ENCODE measurements at regions not wholly inside any gene's neighbourhood (a gene's known extent, or its start where the extent isn't known, plus 50 kb on each side); places are given as distances from the start of the nearest gene placed in this dataset.
"Not testable (repeated sequence)": the region's sequence is repeated elsewhere in the genome, so short reads cannot be mapped to it uniquely, and the experiment has no call there.

DNA sequence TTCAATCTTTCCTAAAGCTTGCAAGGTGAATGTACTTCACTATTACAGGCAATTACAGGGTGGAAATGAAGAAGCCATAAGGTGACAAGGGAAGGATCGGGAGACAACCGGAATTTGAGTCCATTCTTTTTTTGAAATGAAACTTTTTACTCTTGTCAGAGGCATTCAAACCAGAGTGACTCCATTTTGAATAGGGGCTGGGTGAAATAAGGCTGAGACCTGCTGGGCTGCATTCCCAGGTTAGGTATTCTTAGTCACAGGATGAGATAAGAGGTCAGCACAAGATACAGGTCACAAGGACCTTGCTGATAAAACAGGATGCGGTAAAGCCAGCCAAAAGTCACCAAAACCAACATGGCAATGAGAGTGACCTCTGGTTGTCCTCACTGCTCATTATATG, 363.3 kb downstream of the TYW1 start:
- no peak for DNase-seq (ENCODE audit: low read depth)

DNA sequence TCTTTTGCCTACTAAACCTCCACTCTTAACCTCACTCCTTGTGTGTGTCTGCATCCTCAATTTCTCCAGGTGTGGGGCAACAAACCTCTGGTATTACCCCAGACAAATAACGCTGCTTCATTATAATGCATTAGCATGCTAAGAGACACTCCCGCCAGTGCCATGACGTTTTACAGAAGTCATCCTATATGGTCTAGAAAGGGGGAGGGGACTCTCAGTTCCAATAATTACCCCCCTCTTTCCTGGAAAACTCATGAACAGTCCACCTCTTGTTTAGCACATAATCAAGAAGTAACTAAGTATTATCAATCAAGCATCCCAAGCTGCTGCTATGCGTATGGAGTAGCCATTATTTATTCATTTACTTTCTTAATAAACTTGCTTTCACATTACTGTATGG, 364.5 kb downstream of the TYW1 start:
- no peak for DNase-seq (ENCODE audit: low read depth)

GRCh38 chr7:67364441-67365017, 367.9 kb downstream of the TYW1 start:
- no peak for DNase-seq (ENCODE audit: low read depth)

- DNase-seq (ENCODE audit: low read depth), result peak; percentile 72
These were observed 375.0 kb downstream of the TYW1 start for GRCh38 chr7:67371429-67372305.

DNA sequence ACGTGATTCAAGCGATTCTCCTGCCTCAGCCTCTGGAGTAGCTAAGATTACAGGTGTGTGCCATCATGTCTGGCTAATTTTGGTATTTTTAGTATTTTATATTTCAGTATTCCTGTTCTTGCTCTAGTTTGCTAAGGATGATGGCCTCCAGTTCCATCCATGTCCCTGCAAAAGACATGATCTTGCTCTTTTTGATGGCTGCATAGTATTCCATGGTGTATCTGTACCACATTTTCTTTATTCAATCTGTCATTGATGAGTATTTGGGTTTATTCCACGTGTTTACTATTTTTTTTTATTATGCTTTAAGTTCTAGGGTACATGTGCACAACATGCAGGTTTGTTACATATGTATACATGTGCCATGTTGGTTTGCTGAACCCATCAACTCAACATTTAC, 376.8 kb downstream of the TYW1 start:
- not testable (repeated sequence) for DNase-seq (ENCODE audit: low read depth)

- DNase-seq (ENCODE audit: low read depth), result no peak
These were observed 378.8 kb downstream of the TYW1 start for GRCh38 chr7:67375427-67375826.

DNA sequence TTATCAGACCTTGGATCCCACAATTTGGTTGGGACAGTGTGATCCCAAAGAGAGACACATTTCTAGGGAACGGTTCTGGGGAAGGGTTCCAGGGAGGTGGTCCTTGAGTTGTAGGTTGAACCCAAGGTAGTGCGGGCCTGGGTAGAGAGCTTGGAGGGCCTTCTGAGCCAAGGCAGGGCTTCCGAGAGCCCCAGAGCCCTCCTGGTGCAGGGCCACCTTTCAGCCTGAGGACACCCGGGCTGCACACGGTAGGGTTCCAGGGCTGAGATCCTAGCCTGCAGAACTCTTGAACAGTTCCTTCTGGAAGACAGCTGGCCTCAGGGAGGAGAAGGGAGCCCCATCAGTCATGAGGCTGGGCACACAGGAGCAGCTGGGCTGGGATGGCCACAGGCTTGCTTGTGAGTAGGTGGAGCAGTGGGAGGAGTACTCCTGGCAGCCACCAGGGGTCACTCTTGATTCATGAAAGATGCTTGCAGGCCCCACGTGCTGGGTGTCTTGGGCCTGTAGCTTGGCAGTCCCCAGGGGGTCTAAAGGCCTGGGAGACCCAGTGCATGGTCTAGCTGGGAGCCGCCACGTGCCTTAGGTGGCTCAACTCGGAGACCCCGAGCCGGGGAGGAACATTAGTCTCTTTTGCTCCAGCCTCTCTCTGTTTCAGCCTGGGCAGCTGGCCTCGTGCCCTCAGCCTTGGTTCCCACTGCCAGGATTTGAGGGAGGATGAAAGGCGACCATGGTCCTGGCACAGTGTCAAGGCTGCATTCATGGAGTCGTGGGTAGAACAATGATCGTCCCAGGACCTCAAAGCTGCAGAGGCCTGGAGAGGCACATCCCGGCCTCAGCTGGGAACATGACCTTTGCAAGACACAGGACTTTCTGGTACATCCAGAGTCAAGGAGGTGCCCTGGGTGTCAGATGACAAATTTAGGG, 381.6 kb downstream of the TYW1 start:
- peak; percentile 70 for DNase-seq (ENCODE audit: low read depth)

DNA sequence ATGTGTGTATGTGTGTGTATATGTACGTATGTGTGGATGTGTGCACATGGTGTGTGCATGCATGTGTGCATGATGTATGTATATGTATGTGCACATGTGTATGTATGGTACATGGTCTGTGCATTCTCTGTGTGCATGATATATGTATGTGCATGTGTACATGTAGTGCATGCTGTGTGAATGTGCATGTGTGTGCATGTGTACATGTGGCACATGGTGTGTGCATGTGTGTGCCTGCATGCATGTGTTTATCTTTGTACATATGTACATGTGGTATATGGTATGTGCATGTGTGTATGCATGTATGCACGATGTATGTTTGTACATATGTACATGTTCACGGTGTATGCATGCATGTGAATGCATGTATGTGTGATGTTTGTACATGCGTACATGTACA, 383.7 kb downstream of the TYW1 start:
- DNase-seq (ENCODE audit: low read depth), result no peak

GRCh38 chr7:67380858-67381257, 384.2 kb downstream of the TYW1 start:
- no peak for DNase-seq (ENCODE audit: low read depth)

- DNase-seq (ENCODE audit: low read depth), result no peak
These were observed 391.2 kb downstream of the TYW1 start for GRCh38 chr7:67387851-67388250.

- DNase-seq (ENCODE audit: low read depth), result no peak
These were observed 394.5 kb downstream of the TYW1 start for GRCh38 chr7:67391168-67391567.

DNA sequence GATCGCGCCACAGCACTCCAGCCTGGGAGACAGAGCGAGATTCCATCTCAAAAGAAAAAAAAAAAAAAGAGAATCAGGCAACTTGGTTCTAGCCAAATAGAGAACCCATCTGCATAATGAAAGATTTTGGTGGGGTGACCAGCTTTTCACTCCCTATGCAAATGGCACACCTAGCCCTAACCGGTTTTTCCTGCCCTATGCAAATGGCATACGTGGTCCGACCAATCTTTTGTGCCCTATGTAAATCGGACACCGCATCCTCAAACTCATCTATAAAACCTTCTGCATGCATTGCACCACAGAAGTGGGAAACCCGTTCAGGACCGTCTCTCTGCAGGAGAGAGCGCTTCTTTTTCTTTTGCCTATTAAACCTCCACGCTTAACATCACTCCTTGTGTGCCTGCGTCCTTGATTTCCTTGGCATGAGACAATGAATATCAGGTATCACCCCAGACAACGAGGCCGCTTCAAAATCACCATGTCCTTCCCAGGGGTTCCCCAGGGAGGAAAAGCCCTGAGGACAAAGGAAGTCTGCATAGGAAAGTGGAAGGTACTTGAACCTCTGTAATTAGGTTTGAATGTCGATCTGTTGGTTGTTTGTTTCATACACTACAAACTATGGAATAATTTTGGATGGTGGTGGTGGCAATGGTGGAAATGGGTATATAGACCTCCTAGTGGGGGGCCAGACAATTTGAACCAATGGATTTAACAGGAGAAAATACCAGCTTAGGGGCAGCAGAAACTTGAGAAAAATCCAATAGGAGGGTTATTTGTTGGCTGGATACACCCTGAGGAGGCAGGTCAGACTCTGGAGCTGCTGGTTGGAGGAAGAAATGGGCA, 396.2 kb downstream of the TYW1 start:
- DNase-seq (ENCODE audit: low read depth), result no peak

GRCh38 chr7:67393903-67394302, 397.3 kb downstream of the TYW1 start:
- no peak for DNase-seq (ENCODE audit: low read depth)

DNA sequence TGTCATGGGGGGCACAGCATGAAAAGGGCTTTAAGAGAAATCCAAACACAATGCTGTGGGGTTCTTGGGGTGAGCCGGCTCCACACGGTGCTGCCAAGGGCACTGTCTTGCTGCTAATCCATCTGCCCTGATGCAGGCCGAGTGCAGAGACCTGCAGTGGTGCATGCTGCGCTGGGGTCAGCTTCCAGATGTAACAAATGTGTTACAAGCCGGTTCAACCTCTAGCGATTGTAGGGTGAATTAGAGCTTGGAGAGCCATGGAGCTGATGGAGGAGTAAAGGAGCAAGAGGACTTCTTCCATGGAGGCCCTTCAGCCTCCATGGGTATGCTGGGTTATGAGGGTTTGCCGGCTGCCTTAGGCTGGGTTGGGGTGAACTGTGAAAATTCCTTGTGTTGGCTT, 402.3 kb downstream of the TYW1 start:
- DNase-seq (ENCODE audit: low read depth), result no peak

- no peak for DNase-seq (ENCODE audit: low read depth)
These were observed 404.9 kb downstream of the TYW1 start for GRCh38 chr7:67401492-67401891.

- no peak for DNase-seq (ENCODE audit: low read depth)
These were observed 405.6 kb downstream of the TYW1 start for GRCh38 chr7:67402280-67402679.

GRCh38 chr7:67406976-67407375, 410.3 kb downstream of the TYW1 start:
- no peak for DNase-seq (ENCODE audit: low read depth)

GRCh38 chr7:67407392-67408071, 410.9 kb downstream of the TYW1 start:
- DNase-seq (ENCODE audit: low read depth), result no peak

GRCh38 chr7:67408109-67408508, 411.5 kb downstream of the TYW1 start:
- no peak for DNase-seq (ENCODE audit: low read depth)

GRCh38 chr7:67413670-67414069, 417.0 kb downstream of the TYW1 start:
- no peak for DNase-seq (ENCODE audit: low read depth)

- DNase-seq (ENCODE audit: low read depth), result no peak
These were observed 418.2 kb downstream of the TYW1 start for GRCh38 chr7:67414858-67415257.

Measured in EH (cell line).